ENCODE measurements at regions not wholly inside any gene's neighbourhood (a gene's known extent, or its start where the extent isn't known, plus 50 kb on each side); places are given as distances from the start of the nearest gene placed in this dataset.

GRCh38 chr10:10039595-10039994 lies 978.1 kb upstream of the CELF2 start:
- TF ChIP-seq CTCF (conservative IDR thresholded peaks at IDR 0.05): no peak
- no peak for TF ChIP-seq EZH2 (IDR thresholded peaks at IDR 0.05; ENCODE audit: low read depth)
